Stomach (tissue), 4 donors: ENCODE measurements at regions not wholly inside any gene's neighbourhood (a gene's known extent, or its start where the extent isn't known, plus 50 kb on each side); places are given as distances from the start of the nearest gene placed in this dataset.

ENCODE experiments used
- POLR2AphosphoS5 ChIP-seq, 3 donors: sonication (generic); formaldehyde crosslinking; IDR thresholded peaks; one replicate each; pipeline ENCODE4 v1.6.1; 2016; ENCODE audit warnings: antibody characterized with exemption in 3 of 3
- TF ChIP-seq, protein P1 (sequence below), 7 experiments: fragments of 450-650 bp in 4 of 7; fragments of 200-600 bp in 3 of 7; sonication (generic) in 3 of 7; IDR thresholded peaks; one replicate each; pipeline ENCODE4 v1.5.1; 2016 to 2019; ENCODE audit warnings: antibody characterized with exemption in 7 of 7, control low read depth in 2 of 7, mild to moderate bottlenecking in 1 of 7

DNA sequence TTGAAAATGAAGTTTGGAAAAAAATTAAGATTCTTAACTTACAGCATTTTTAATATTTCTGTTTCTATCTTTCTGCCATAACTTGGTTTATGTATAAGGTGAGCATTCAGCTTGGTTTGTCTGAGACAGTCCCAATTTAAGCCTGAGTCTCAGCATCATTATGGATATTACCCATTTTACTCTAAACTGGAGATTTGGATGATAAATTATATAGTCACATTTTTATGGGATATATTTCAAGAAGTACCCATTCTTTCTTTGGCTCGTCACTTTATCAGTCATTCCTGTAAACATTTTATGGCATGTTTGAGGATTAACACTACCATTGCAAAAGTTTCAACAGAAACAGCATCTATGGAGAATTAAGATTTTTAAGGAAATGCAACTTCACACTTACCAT lies 1129.0 kb upstream of the PCDH9 start:
- TF ChIP-seq, protein P1, sequence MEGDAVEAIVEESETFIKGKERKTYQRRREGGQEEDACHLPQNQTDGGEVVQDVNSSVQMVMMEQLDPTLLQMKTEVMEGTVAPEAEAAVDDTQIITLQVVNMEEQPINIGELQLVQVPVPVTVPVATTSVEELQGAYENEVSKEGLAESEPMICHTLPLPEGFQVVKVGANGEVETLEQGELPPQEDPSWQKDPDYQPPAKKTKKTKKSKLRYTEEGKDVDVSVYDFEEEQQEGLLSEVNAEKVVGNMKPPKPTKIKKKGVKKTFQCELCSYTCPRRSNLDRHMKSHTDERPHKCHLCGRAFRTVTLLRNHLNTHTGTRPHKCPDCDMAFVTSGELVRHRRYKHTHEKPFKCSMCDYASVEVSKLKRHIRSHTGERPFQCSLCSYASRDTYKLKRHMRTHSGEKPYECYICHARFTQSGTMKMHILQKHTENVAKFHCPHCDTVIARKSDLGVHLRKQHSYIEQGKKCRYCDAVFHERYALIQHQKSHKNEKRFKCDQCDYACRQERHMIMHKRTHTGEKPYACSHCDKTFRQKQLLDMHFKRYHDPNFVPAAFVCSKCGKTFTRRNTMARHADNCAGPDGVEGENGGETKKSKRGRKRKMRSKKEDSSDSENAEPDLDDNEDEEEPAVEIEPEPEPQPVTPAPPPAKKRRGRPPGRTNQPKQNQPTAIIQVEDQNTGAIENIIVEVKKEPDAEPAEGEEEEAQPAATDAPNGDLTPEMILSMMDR (IDR thresholded peaks at IDR 0.05) = no peak
- TF ChIP-seq POLR2AphosphoS5 (IDR thresholded peaks at IDR 0.05) = no peak
